Calu3 (cell line): ENCODE measurements at regions not wholly inside any gene's neighbourhood (a gene's known extent, or its start where the extent isn't known, plus 50 kb on each side); places are given as distances from the start of the nearest gene placed in this dataset.

Source experiments
- BruUV-seq: library from RNA; stranded (reverse); fragments of 400-500 nt; replicated peaks from 2 replicates; lab custom pipeline; 2021; lab: Mats Ljungman, UMichigan
- CTCF ChIA-PET: fragments of 300-600 bp; sonication (Branson Sonifier 250); formaldehyde crosslinking; loops from one replicate; lab custom pipeline; 2022; ENCODE audit warnings: antibody characterized with exemption; lab: Charles Lee
- DNase-seq: peaks from one replicate; pipeline ENCODE4 v3.0.0; 2022
- H3K27ac Mint-ChIP-seq: one replicate; pipeline ENCODE4 v1.8.0; 2022; ENCODE audit warnings: mixed read lengths; ENCODE audit not compliant: unreplicated experiment
- H3K27me3 Mint-ChIP-seq: one replicate; pipeline ENCODE4 v1.8.0; 2022; ENCODE audit warnings: mixed read lengths; ENCODE audit not compliant: unreplicated experiment
- H3K36me3 Mint-ChIP-seq: one replicate; pipeline ENCODE4 v1.8.0; 2022; ENCODE audit warnings: mild to moderate bottlenecking, moderate library complexity, mixed read lengths; ENCODE audit not compliant: insufficient read depth, unreplicated experiment
- H3K4me1 Mint-ChIP-seq: one replicate; pipeline ENCODE4 v1.8.0; 2022; ENCODE audit warnings: mild to moderate bottlenecking, low read depth, mixed read lengths; ENCODE audit not compliant: unreplicated experiment
- H3K4me3 Mint-ChIP-seq: one replicate; pipeline ENCODE4 v1.8.0; 2022; ENCODE audit warnings: mild to moderate bottlenecking, low read depth, moderate library complexity, mixed read lengths; ENCODE audit not compliant: unreplicated experiment
- H3K9me3 Mint-ChIP-seq: one replicate; pipeline ENCODE4 v1.8.0; 2022; ENCODE audit warnings: low read depth, mixed read lengths; ENCODE audit not compliant: unreplicated experiment
- CTCF ChIP-seq: fragments of 200-600 bp; IDR thresholded peaks from one replicate; pipeline ENCODE4 v1.8.0; 2022; ENCODE audit warnings: antibody characterized with exemption; ENCODE audit not compliant: unreplicated experiment
- intact Hi-C: fragments of 100-400 bp; cut with micrococcal nuclease; formaldehyde crosslinking; loops from one replicate; pipeline ENCODE4 v1.10.0; 2022; ENCODE audit not compliant: unreplicated experiment

- intact Hi-C loops = no loop called here
- DNase-seq = no peak
- CTCF ChIA-PET = no interaction called here
- H3K36me3 Mint-ChIP-seq = no peaks in the 10 kb centered on the region
- no TSS peak for BruUV-seq
- no peak overlapping the region for H3K27ac Mint-ChIP-seq
- no peak for TF ChIP-seq CTCF
- H3K9me3 Mint-ChIP-seq = no peaks in the 10 kb centered on the region
- H3K27me3 Mint-ChIP-seq = no peaks in the 10 kb centered on the region
- no peaks in the 10 kb centered on the region for H3K4me1 Mint-ChIP-seq
- H3K4me3 Mint-ChIP-seq = no peak overlapping the region
Observed at GRCh38 chr3:81425198-81425868, 336.1 kb downstream of the GBE1 start.

- no peaks in the 10 kb centered on the region for H3K4me1 Mint-ChIP-seq
- CTCF ChIA-PET = interaction anchor here (0.6 kb wide), 1 partner anchor 349 kb away, joined by 5 read pairs; no protein-coding TSS in a partner anchor
- H3K4me3 Mint-ChIP-seq = no peak overlapping the region
- no peaks in the 10 kb centered on the region for H3K27me3 Mint-ChIP-seq
- no peak overlapping the region for H3K27ac Mint-ChIP-seq
- H3K36me3 Mint-ChIP-seq = no peaks in the 10 kb centered on the region
- DNase-seq = no peak
- BruUV-seq = no TSS peak
- intact Hi-C loops = loop anchor here (2.0 to 5.0 kb wide), 2 partner anchors 73 to 224 kb away; no protein-coding TSS in a partner anchor
- no peak for TF ChIP-seq CTCF
- no peaks in the 10 kb centered on the region for H3K9me3 Mint-ChIP-seq
Observed at GRCh38 chr3:81419228-81419627, 342.2 kb downstream of the GBE1 start.

GRCh38 chr3:81416812-81417211 is 344.6 kb downstream of the GBE1 start:
- H3K27me3 Mint-ChIP-seq = no peaks in the 10 kb centered on the region
- H3K27ac Mint-ChIP-seq = no peak overlapping the region
- CTCF ChIA-PET = no interaction called here
- no peaks in the 10 kb centered on the region for H3K36me3 Mint-ChIP-seq
- H3K9me3 Mint-ChIP-seq = no peaks in the 10 kb centered on the region
- TF ChIP-seq CTCF = no peak
- H3K4me1 Mint-ChIP-seq = no peaks in the 10 kb centered on the region
- no peak for DNase-seq
- H3K4me3 Mint-ChIP-seq = no peak overlapping the region
- no TSS peak for BruUV-seq
- intact Hi-C loops = loop anchor here (5.0 kb wide), 1 partner anchor 75 kb away; no protein-coding TSS in a partner anchor

GRCh38 chr3:81406318-81406717 is 355.1 kb downstream of the GBE1 start:
- Mint-ChIP-seq H3K4me1 (no peaks in the 10 kb centered on the region), H3K36me3 (no peaks in the 10 kb centered on the region), H3K4me3 (no peak overlapping the region), H3K9me3 (no peaks in the 10 kb centered on the region), H3K27me3 (no peaks in the 10 kb centered on the region), H3K27ac (no peak overlapping the region)
- CTCF ChIA-PET = no interaction called here
- TF ChIP-seq CTCF = no peak
- DNase-seq = no peak
- BruUV-seq = no TSS peak
- intact Hi-C loops = no loop called here
